ENCODE measurements at regions not wholly inside any gene's neighbourhood (a gene's known extent, or its start where the extent isn't known, plus 50 kb on each side); places are given as distances from the start of the nearest gene placed in this dataset.

- DNase-seq: no peak
These were observed 979.6 kb upstream of the NR2F2 start for GRCh38 chr15:95350908-95351307.

- DNase-seq: no peak
These were observed 977.8 kb upstream of the NR2F2 start for GRCh38 chr15:95352631-95353187.

GRCh38 chr15:95353512-95353911 is 977.0 kb upstream of the NR2F2 start:
- no peak for DNase-seq

- no peak for DNase-seq
These were observed 970.5 kb upstream of the NR2F2 start for GRCh38 chr15:95359966-95360365.

GRCh38 chr15:95362306-95362705 is 968.2 kb upstream of the NR2F2 start:
- DNase-seq: no peak

GRCh38 chr15:95363646-95364045 is 966.9 kb upstream of the NR2F2 start:
- no peak for DNase-seq

GRCh38 chr15:95365511-95366107 is 964.9 kb upstream of the NR2F2 start:
- no peak for DNase-seq

- DNase-seq: no peak
These were observed 962.3 kb upstream of the NR2F2 start for GRCh38 chr15:95368191-95368590.

GRCh38 chr15:95368755-95369601 is 961.5 kb upstream of the NR2F2 start:
- DNase-seq: no peak

- DNase-seq: no peak
These were observed 960.2 kb upstream of the NR2F2 start for GRCh38 chr15:95370291-95370690.

- no peak for DNase-seq
These were observed 958.8 kb upstream of the NR2F2 start for GRCh38 chr15:95371664-95372063.

GRCh38 chr15:95375281-95375680 is 955.2 kb upstream of the NR2F2 start:
- DNase-seq: no peak

GRCh38 chr15:95377258-95377852 is 953.1 kb upstream of the NR2F2 start:
- no peak for DNase-seq

- DNase-seq: no peak
These were observed 936.1 kb upstream of the NR2F2 start for GRCh38 chr15:95394186-95395067.

- DNase-seq: no peak
These were observed 930.1 kb upstream of the NR2F2 start for GRCh38 chr15:95400428-95400827.

GRCh38 chr15:95401587-95401986 is 928.9 kb upstream of the NR2F2 start:
- DNase-seq: no peak

GRCh38 chr15:95405447-95405846 is 925.1 kb upstream of the NR2F2 start:
- no peak for DNase-seq

- no peak for DNase-seq
These were observed 923.0 kb upstream of the NR2F2 start for GRCh38 chr15:95407534-95407933.

- DNase-seq: no peak
These were observed 921.3 kb upstream of the NR2F2 start for GRCh38 chr15:95409211-95409610.

GRCh38 chr15:95409626-95410310 is 920.7 kb upstream of the NR2F2 start:
- no peak for DNase-seq

GRCh38 chr15:95410757-95411156 is 919.7 kb upstream of the NR2F2 start:
- DNase-seq: no peak

GRCh38 chr15:95416576-95416975 is 913.9 kb upstream of the NR2F2 start:
- DNase-seq: no peak
